VCaP (cell line): ENCODE measurements at regions not wholly inside any gene's neighbourhood (a gene's known extent, or its start where the extent isn't known, plus 50 kb on each side); places are given as distances from the start of the nearest gene placed in this dataset.
"Not testable (repeated sequence)": the region's sequence is repeated elsewhere in the genome, so short reads cannot be mapped to it uniquely, and the experiment has no call there.

ENCODE experiments used
- H3K27ac ChIP-seq: fragments of 450-650 bp; 2 replicates; pipeline ENCODE4 v1.5.1; 2017
- CTCF ChIP-seq: fragments of 450-650 bp; conservative IDR thresholded peaks from 2 replicates; pipeline ENCODE4 v1.5.1; 2017; ENCODE audit warnings: mild to moderate bottlenecking, moderate library complexity

GRCh38 chr3:72165317-72165716 lies 380.4 kb upstream of the PROK2 start:
- TF ChIP-seq CTCF, result no peak
- H3K27ac ChIP-seq, result no peak overlapping the region

DNA sequence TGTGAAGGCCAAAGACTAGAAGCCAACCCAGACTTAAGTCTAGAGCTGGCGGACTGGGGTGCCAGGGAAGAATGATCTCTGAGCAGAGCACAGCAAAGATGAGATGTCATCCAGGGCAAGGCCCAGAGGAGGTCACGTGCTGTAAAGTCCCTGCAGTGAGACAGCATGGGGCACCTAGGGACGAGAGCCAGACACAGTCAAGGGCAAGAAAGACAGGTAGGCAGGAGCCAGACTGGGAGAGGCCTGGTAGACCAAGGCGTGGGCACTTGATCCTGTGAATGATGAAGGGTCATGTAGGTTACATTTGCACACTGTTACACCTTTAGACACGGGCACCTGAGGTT lies 379.7 kb upstream of the PROK2 start:
- no peak overlapping the region for H3K27ac ChIP-seq
- no peak for TF ChIP-seq CTCF

DNA sequence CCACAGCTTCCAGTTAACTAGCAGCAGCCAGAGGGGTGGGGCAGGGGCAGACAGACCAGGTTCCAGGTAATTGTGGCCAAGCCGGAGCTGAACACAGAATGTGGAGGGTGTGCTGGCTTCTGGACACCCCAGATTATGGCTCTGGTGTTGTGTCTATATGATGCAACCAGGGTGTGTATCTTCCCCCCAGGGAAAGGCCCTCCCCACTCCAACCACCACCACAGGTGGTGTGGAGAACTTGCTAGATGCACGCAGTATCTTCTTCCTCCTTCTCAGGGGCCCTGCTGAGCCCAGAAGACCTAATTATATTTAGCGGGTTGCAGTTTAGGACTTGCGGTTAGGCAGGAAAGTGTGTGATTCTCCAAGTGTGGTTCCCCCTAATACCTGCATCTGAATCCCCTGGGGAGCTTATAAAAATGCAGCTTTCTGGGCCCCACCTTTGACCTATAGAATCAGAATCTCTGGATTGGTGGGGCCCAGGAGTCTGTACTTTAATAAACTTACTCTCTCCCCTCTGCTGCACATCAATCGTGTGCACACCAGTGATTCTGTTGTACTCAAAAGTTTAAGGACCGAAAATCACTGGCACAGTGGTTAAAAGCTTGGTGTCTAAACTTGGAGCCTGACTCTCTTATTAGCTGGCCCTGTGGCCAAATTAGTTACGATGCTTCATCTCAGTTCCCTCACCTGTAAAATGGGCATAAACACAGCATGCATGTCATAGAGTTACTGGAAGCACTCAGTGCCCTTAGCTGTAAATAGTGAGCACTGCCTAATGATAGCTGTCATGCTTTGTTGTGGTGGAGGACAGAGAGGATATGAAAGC lies 379.1 kb upstream of the PROK2 start:
- no peak overlapping the region for H3K27ac ChIP-seq
- no peak for TF ChIP-seq CTCF

DNA sequence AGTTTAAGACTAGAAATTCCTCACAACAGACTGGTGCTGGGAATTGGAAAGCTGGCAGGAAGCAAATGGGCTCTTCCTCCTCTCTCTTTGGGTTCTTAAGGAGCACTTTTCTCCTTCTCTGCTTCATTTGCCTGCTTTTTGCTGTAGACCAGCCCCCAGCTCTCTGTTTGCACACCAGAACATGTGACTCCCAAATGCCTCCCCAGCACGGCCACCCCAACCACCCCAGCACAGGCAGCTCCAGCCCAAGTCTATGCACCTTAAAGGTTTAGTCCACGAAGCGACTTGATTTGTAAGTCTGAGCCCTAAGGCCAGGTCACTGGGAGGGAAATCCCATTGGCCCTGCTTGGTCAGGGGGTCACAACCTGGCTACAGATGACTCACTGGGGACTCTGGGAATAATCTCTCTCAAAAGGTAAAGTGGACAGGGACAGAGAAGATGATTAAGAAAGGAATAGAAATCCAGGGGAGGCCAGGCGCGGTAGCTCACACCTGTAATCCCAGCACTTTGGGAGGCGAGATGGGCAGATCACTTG lies 377.8 kb upstream of the PROK2 start:
- TF ChIP-seq CTCF, result no peak
- H3K27ac ChIP-seq, result peak overlapping the region; percentile 51

DNA sequence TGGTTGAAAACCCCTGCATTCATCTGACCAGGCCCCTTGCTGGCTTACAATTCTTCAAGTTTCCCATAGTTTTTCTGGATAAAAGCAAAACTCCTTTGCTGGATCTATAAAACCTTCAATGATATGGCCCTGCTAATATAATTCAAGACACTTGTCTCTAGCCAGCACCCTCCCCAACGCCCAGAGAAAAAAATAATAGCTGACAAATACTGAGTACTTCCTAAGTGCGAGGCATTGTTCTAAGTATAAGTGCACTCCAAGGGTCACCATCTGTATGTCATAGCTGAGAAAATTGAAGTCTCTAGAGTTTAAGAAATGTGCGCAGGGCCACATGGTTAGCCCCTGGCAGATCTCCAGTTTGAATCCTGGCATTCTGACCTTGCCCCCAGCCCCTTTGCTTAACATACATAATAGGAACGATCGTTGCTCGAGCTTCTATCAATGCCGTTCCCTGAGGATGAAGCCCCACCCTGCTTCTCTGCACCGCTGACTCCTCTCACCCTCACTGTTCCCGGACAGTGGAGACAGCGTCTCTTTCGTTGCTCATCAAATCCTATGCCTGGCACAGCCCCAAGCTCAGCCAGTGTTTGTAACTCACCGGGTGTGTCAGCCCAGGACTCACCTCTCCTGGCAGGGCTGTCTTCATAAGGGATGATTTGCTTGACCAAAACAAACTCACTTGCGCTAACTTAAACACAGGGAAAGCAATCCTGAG lies 377.1 kb upstream of the PROK2 start:
- peak overlapping the region; percentile 51 for H3K27ac ChIP-seq
- TF ChIP-seq CTCF, result no peak

- H3K27ac ChIP-seq, result not testable (repeated sequence)
Observed at GRCh38 chr3:72161285-72161684, 376.3 kb upstream of the PROK2 start.

DNA sequence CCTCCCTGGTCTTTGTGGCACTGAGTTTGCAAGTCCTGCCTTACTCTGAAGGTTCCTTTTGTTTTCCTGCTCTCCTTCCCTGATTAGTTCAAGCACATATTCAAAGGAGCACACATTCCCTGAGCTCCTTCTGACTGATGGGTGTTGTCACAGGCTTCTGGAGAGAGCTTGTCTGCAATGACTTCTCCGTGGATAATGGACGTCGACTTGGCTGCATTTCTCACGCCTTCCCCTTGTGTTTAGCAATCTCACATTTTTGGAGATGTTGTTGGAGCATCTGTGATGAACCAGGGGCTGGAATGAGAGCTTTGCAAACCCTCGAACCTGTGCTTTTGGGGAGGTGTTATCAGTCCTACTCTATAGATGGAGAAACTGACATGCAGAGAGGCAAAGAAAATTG lies 375.4 kb upstream of the PROK2 start:
- TF ChIP-seq CTCF, result no peak
- H3K27ac ChIP-seq, result no peak overlapping the region

- no peak overlapping the region for H3K27ac ChIP-seq
- no peak for TF ChIP-seq CTCF
Observed at GRCh38 chr3:72159487-72159886, 374.5 kb upstream of the PROK2 start.
